H1 (cell line): ENCODE measurements at regions not wholly inside any gene's neighbourhood (a gene's known extent, or its start where the extent isn't known, plus 50 kb on each side); places are given as distances from the start of the nearest gene placed in this dataset.
A peak's percentile ranks its signal among the peaks of the same experiment; 100 is the strongest.

ENCODE experiments used
- CTCF ChIA-PET: fragments of 300-600 bp; sonication (Branson Sonifier 250); formaldehyde crosslinking; loops from one replicate; lab custom pipeline; 2021; ENCODE audit not compliant: partially characterized antibody; lab: Charles Lee
- POLR2A ChIA-PET: fragments of 300-600 bp; sonication (Branson Sonifier 250); formaldehyde crosslinking; loops from one replicate; lab custom pipeline; 2021; ENCODE audit warnings: inconsistent platforms; ENCODE audit not compliant: partially characterized antibody; lab: Charles Lee
- DNase-seq, 2 experiments: peaks; one replicate each; pipeline versions ENCODE4 v3.0.0 to v3.0.0-alpha.2; 2010 to 2022; ENCODE audit warnings: low spot score in 2 of 2, low read depth in 1 of 2, mixed read lengths in 1 of 2
- FAIRE-seq: peaks from 2 replicates; lab custom pipeline; 2011; peaks lifted over from hg19 to GRCh38; lab: Jason Lieb, UNC
- H2AFZ ChIP-seq: 2 replicates; pipeline ENCODE4 v1.8.1; 2012; ENCODE audit warnings: low read length, inconsistent platforms
- H2AK5ac ChIP-seq: 2 replicates; pipeline ENCODE4 v1.6.1; 2013; ENCODE audit warnings: low read depth, low read length
- H2BK120ac ChIP-seq: replicated peaks from 2 replicates; pipeline ENCODE3; 2013; ENCODE audit warnings: low read depth, low read length, inconsistent platforms
- H2BK12ac ChIP-seq: 2 replicates; pipeline ENCODE4 v1.6.1; 2013; ENCODE audit warnings: low read depth, low read length
- H2BK15ac ChIP-seq: 2 replicates; pipeline ENCODE4 v1.6.1; 2013; ENCODE audit warnings: low read length
- H2BK20ac ChIP-seq: 2 replicates; pipeline ENCODE4 v1.6.1; 2013; ENCODE audit warnings: low read length
- H2BK5ac ChIP-seq: 2 replicates; pipeline ENCODE4 v1.6.1; 2013; ENCODE audit warnings: low read depth, low read length
- H3K14ac ChIP-seq: 2 replicates; pipeline ENCODE4 v1.6.1; 2013; ENCODE audit warnings: inconsistent platforms; ENCODE audit not compliant: insufficient read length
- H3K18ac ChIP-seq: 2 replicates; pipeline ENCODE4 v1.6.1; 2013; ENCODE audit warnings: low read length; ENCODE audit errors: extremely low read depth
- H3K23ac ChIP-seq: 2 replicates; pipeline ENCODE4 v1.6.1; 2013; ENCODE audit warnings: inconsistent platforms; ENCODE audit not compliant: insufficient read length
- H3K23me2 ChIP-seq: 2 replicates; pipeline ENCODE4 v1.6.1; 2013; ENCODE audit warnings: low read depth, low read length
- H3K27ac ChIP-seq: 2 replicates; pipeline ENCODE4 v1.6.1; 2011; ENCODE audit warnings: low read depth, low read length, inconsistent platforms
- H3K27me3 ChIP-seq, 4 experiments: replicated peaks in 1 of 4; 1 replicate in 1 of 4; 2 replicates in 3 of 4; pipeline versions ENCODE4 v1.6.1 to v1.8.1; 2011 to 2013; ENCODE audit warnings: low read length in 3 of 4, mild to moderate bottlenecking in 3 of 4, inconsistent platforms in 2 of 4, mixed read lengths in 2 of 4, moderate library complexity in 1 of 4; ENCODE audit not compliant: control insufficient read depth in 3 of 4, insufficient read depth in 3 of 4; ENCODE audit errors: extremely low read depth in 1 of 4
- H3K36me3 ChIP-seq, 4 experiments: 2 replicates each; pipeline versions ENCODE4 v1.6.1 to v1.8.1; 2011 to 2013; ENCODE audit warnings: mild to moderate bottlenecking in 4 of 4, low read length in 3 of 4, moderate library complexity in 2 of 4, control low read depth in 1 of 4, inconsistent platforms in 1 of 4; ENCODE audit not compliant: insufficient read depth in 4 of 4, control insufficient read depth in 2 of 4
- H3K4ac ChIP-seq: replicated peaks from 2 replicates; pipeline ENCODE3; 2013; ENCODE audit warnings: low read length, low read depth, mixed read lengths, inconsistent platforms; ENCODE audit not compliant: insufficient read length
- H3K4me1 ChIP-seq, 4 experiments: replicated peaks in 1 of 4; 1 replicate in 1 of 4; 2 replicates in 3 of 4; pipeline versions ENCODE4 v1.6.1 to v1.8.1; 2011 to 2013; ENCODE audit warnings: low read length in 3 of 4, inconsistent platforms in 2 of 4, mixed read lengths in 1 of 4; ENCODE audit not compliant: insufficient read depth in 4 of 4, control insufficient read depth in 3 of 4
- H3K4me2 ChIP-seq, 2 experiments: 2 replicates each; pipeline versions ENCODE4 v1.6.1 to v1.8.1; 2011 to 2013; ENCODE audit warnings: low read depth in 2 of 2, low read length in 2 of 2, control low read depth in 1 of 2, inconsistent platforms in 1 of 2, mild to moderate bottlenecking in 1 of 2; ENCODE audit not compliant: insufficient read depth in 1 of 2
- H3K4me3 ChIP-seq, 4 experiments: fragments of 200-600, 300-600 bp in 1 of 4; sonication (generic), shearing (Covaris generic), sonication (Bioruptor Twin) in 1 of 4; 2 replicates each; pipeline versions ENCODE4 v1.5.1 to v1.8.1; 2011 to 2016; ENCODE audit warnings: low read length in 4 of 4, low read depth in 3 of 4, control low read depth in 2 of 4, inconsistent platforms in 2 of 4, mild to moderate bottlenecking in 2 of 4, mixed read lengths in 1 of 4, moderate library complexity in 1 of 4; ENCODE audit not compliant: insufficient read depth in 2 of 4; ENCODE audit errors: extremely low read depth in 1 of 4
- H3K56ac ChIP-seq: replicated peaks from 2 replicates; pipeline ENCODE3; 2013; ENCODE audit warnings: low read depth, mild to moderate bottlenecking, mixed read lengths, low read length, inconsistent platforms; ENCODE audit not compliant: insufficient read length
- H3K79me1 ChIP-seq: 2 replicates; pipeline ENCODE4 v1.6.1; 2013; ENCODE audit warnings: low read depth, low read length, control low read depth
- H3K79me2 ChIP-seq, 2 experiments: 2 replicates each; pipeline versions ENCODE4 v1.6.1 to v1.8.1; 2012 to 2013; ENCODE audit warnings: low read length in 2 of 2, mild to moderate bottlenecking in 2 of 2, inconsistent platforms in 1 of 2; ENCODE audit not compliant: insufficient read depth in 2 of 2, control insufficient read depth in 1 of 2
- H3K9ac ChIP-seq, 4 experiments: replicated peaks in 1 of 4; 1 replicate in 1 of 4; 2 replicates in 3 of 4; pipeline versions ENCODE4 v1.6.1 to v1.8.1; 2011 to 2013; ENCODE audit warnings: low read depth in 3 of 4, low read length in 3 of 4, control low read depth in 2 of 4, mild to moderate bottlenecking in 2 of 4, moderate library complexity in 2 of 4, inconsistent platforms in 1 of 4; ENCODE audit errors: extremely low read depth in 1 of 4
- H3K9me3 ChIP-seq, 2 experiments: 2 replicates each; pipeline versions ENCODE4 v1.6.1 to v1.8.1; 2012 to 2013; ENCODE audit warnings: mild to moderate bottlenecking in 2 of 2, moderate library complexity in 2 of 2, control low read depth in 1 of 2, inconsistent platforms in 1 of 2, low read depth in 1 of 2, low read length in 1 of 2, mixed read lengths in 1 of 2; ENCODE audit not compliant: insufficient read depth in 2 of 2
- H4K20me1 ChIP-seq, 2 experiments: replicated peaks in 1 of 2; 2 replicates each; pipeline versions ENCODE3 to v1.8.1; 2011 to 2013; ENCODE audit warnings: inconsistent platforms in 2 of 2, low read length in 2 of 2, mild to moderate bottlenecking in 1 of 2; ENCODE audit not compliant: insufficient read depth in 2 of 2, control insufficient read depth in 1 of 2
- H4K5ac ChIP-seq: 2 replicates; pipeline ENCODE4 v1.6.1; 2013; ENCODE audit warnings: low read length, low read depth, mixed read lengths, inconsistent platforms; ENCODE audit not compliant: insufficient read length
- H4K8ac ChIP-seq: 2 replicates; pipeline ENCODE4 v1.8.0; 2013; ENCODE audit warnings: mild to moderate bottlenecking, moderate library complexity, low read length, inconsistent platforms; ENCODE audit not compliant: insufficient read depth; ENCODE audit errors: extremely low read depth
- H4K91ac ChIP-seq: replicated peaks from 2 replicates; pipeline ENCODE3; 2013; ENCODE audit warnings: low read length, mixed read lengths, inconsistent platforms; ENCODE audit not compliant: insufficient read length
- BACH1 ChIP-seq: IDR thresholded peaks from 2 replicates; pipeline ENCODE4 v1.6.1; 2012; ENCODE audit warnings: low read length, improper control_type of control experiment
- BCL11A ChIP-seq, 2 experiments: IDR thresholded peaks; one replicate each; pipeline ENCODE4 v1.6.1; 2011; ENCODE audit warnings: low read depth in 2 of 2, low read length in 2 of 2, mild to moderate bottlenecking in 2 of 2
- CEBPB ChIP-seq: IDR thresholded peaks from 2 replicates; pipeline ENCODE4 v1.6.1; 2012; ENCODE audit warnings: low read depth, low read length
- EGR1 ChIP-seq: IDR thresholded peaks from 2 replicates; pipeline ENCODE4 v1.6.1; 2011; ENCODE audit warnings: low read depth, low read length, borderline replicate concordance
- EP300 ChIP-seq, 2 experiments: IDR thresholded peaks; 1 replicate in 1 of 2; 2 replicates in 1 of 2; pipeline ENCODE4 v1.6.1; 2011 to 2012; ENCODE audit warnings: low read depth in 2 of 2, low read length in 2 of 2, mild to moderate bottlenecking in 2 of 2, borderline replicate concordance in 1 of 2, inconsistent platforms in 1 of 2, moderate library complexity in 1 of 2
- NRF1 ChIP-seq: IDR thresholded peaks from 2 replicates; pipeline ENCODE4 v1.6.1; 2011; ENCODE audit warnings: mild to moderate bottlenecking, low read depth, low read length, improper control_type of control experiment
- RAD21 ChIP-seq, 2 experiments: IDR thresholded peaks in 1 of 2; conservative IDR thresholded peaks in 1 of 2; 2 replicates each; pipeline ENCODE4 v1.6.1; 2011; ENCODE audit warnings: low read depth in 2 of 2, low read length in 2 of 2, improper control_type of control experiment in 1 of 2, inconsistent platforms in 1 of 2, mild to moderate bottlenecking in 1 of 2, moderate library complexity in 1 of 2
- TBP ChIP-seq: IDR thresholded peaks from 2 replicates; pipeline ENCODE4 v1.6.1; 2011; ENCODE audit warnings: low read depth, low read length, improper control_type of control experiment
- TEAD4 ChIP-seq: IDR thresholded peaks from 2 replicates; pipeline ENCODE4 v1.6.1; 2012; ENCODE audit warnings: low read depth, low read length, inconsistent platforms, mixed read lengths
- WGBS, 2 experiments: shearing (Covaris generic) in 1 of 2; methylation state at CpG; one replicate each; pipeline versions ENCODE4 v1.1.6 to v1.1.7; 2013 to 2015; ENCODE audit warnings: low lambda C conversion rate in 2 of 2, mixed read lengths in 2 of 2, inconsistent platforms in 1 of 2, low coverage in 1 of 2, missing lambda C conversion rate in 1 of 2; ENCODE audit not compliant: insufficient replicate concordance in 2 of 2, insufficient coverage in 1 of 2, insufficient read length in 1 of 2; ENCODE audit errors: extremely low coverage in 1 of 2, missing lambda C conversion rate in 1 of 2; 5-methylcytosine and 5-hydroxymethylcytosine counted together

GRCh38 chr2:220748875-220749479, 823.1 kb downstream of the EPHA4 start:
- Histone ChIP-seq H3K14ac (no peak overlapping the region), H2BK120ac (no peak overlapping the region), H4K20me1 (no peaks in the 10 kb centered on the region), H3K4me2 (no peak overlapping the region), H3K4ac (no peak overlapping the region), H3K27me3 (no peaks in the 10 kb centered on the region), H3K23me2 (no peaks in the 10 kb centered on the region), H3K79me1 (no peaks in the 10 kb centered on the region), H3K23ac (no peak overlapping the region), H3K27ac (no peak overlapping the region), H2BK5ac (no peak overlapping the region), H4K91ac (no peak overlapping the region), H4K5ac (no peak overlapping the region), H3K4me3 (no peak overlapping the region), H3K9me3 (no peaks in the 10 kb centered on the region), H4K8ac (no peak overlapping the region), H3K9ac (no peak overlapping the region), H2BK15ac (no peak overlapping the region), H3K18ac (no peak overlapping the region), H3K4me1 (peaks cover 0 to 3% (median 1%) of the 10 kb centered on the region in 4 experiments; a peak in 2 of 7 replicates), H3K36me3 (no peaks in the 10 kb centered on the region), H3K56ac (no peak overlapping the region), H2AFZ (peak overlapping the region; percentile 95), H2BK12ac (peak overlapping the region; percentile 46; the same call in 1 of the 2 replicates), H3K79me2 (no peaks in the 10 kb centered on the region), H2BK20ac (no peak overlapping the region), H2AK5ac (no peak overlapping the region)
- DNase-seq: no peak
- FAIRE-seq: no peak
- POLR2A ChIA-PET: no interaction called here
- CTCF ChIA-PET: interaction anchor here (0.6 kb wide), 1 partner anchor 435 kb away, joined by 4 read pairs; no protein-coding TSS in a partner anchor
- TF ChIP-seq BACH1 (no peak), TEAD4 (no peak), NRF1 (no peak), CEBPB (peak; percentile 40; the same call in 1 of the 2 replicates), EP300 (IDR thresholded peaks at IDR 0.05; ENCODE audit: borderline replicate concordance in 1 of 2, low read depth in 2 of 2, low read length in 2 of 2) (no peak), TBP (no peak), EGR1 (no peak), BCL11A (IDR thresholded peaks at IDR 0.05; ENCODE audit: low read depth in 2 of 2, low read length in 2 of 2) (no peak), RAD21 (IDR thresholded peaks at IDR 0.05 in 1 of 2, conservative IDR thresholded peaks at IDR 0.05 in 1 of 2; ENCODE audit: low read depth in 2 of 2, low read length in 2 of 2) (0 out of 4 replicates have a peak, but pooled peaks of 1 of the 2 experiments have one; percentile 7)
- 84% methylated on average over 12 of the region's 12 CpGs; no CpG with 5 or more reads in 1 of the 2 experiments for WGBS, 2 experiments
